Neural progenitor cell (in vitro differentiated cells): ENCODE measurements at regions not wholly inside any gene's neighbourhood (a gene's known extent, or its start where the extent isn't known, plus 50 kb on each side); places are given as distances from the start of the nearest gene placed in this dataset.

Experiments used
- CTCF ChIP-seq: fragments of 200-600 bp; sonication (generic); IDR thresholded peaks from 2 replicates; pipeline ENCODE4 v1.5.1; 2017; ENCODE audit warnings: antibody characterized with exemption, mild to moderate bottlenecking
- EZH2 ChIP-seq: fragments of 200-600 bp; sonication (generic); IDR thresholded peaks from 2 replicates; pipeline ENCODE4 v1.6.1; 2017; ENCODE audit warnings: antibody characterized with exemption, mild to moderate bottlenecking, moderate library complexity
- EZH2phosphoT487 ChIP-seq: fragments of 200-600 bp; sonication (generic); IDR thresholded peaks from 2 replicates; pipeline ENCODE4 v1.6.1; 2017; ENCODE audit warnings: antibody characterized with exemption

GRCh38 chr22:49595465-49596078, 232.1 kb downstream of the BRD1 start:
- no peak for TF ChIP-seq EZH2phosphoT487
- TF ChIP-seq EZH2 = no peak
- TF ChIP-seq CTCF = no peak
